ENCODE measurements at regions not wholly inside any gene's neighbourhood (a gene's known extent, or its start where the extent isn't known, plus 50 kb on each side); places are given as distances from the start of the nearest gene placed in this dataset.

DNA sequence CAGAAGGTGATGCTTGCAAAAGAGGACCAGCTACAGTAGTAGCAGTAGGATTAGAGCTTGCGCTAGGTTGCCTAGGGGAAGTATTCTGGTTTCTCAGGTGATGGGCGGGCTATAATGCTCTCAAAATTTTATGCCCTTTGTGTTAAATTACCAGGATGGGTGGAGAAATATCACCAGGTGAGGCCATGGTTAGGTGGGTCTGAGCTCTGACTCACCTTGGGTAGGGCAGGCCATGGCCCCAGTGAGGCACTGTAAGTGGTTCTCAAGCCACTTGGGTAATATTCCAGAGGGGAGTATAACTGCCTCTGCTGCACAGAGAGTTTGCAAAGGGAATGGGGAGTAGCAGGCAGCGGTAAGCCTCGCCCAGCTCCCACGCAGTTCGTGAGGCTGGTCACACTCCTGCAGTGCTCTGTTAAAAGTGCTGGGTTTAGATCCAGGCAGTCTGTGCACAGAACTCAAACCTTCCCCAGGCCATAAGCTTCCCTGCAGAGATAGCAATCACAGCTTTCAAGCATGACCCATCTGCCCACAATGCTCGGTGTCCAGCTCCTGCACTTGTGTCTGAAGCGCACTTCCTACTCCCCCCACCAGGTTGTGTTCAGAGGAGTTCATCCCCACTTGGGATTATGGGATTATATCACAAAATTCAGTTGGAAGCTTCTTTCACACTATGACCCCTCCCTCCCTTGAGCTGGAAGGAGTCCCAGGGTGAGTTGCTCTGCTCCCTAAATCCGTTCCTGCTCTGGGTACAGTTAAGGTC, 575.0 kb downstream of the CHSY3 start:
- Histone ChIP-seq H3K4me3 (ENCODE audit: low read length) (no peak overlapping the region), H3K4me1 (ENCODE audit: low read length) (no peaks in the 10 kb centered on the region), H4K20me1 (ENCODE audit: insufficient read depth, low read length) (no peaks in the 10 kb centered on the region), H3K36me3 (replicated peaks; ENCODE audit: low read depth, low read length) (no peaks in the 10 kb centered on the region), H3K79me2 (ENCODE audit: low read length) (no peaks in the 10 kb centered on the region), H2AFZ (ENCODE audit: low read depth, low read length) (no peak overlapping the region), H3K9me3 (ENCODE audit: insufficient read depth, low read length) (no peaks in the 10 kb centered on the region), H3K9ac (ENCODE audit: low read length) (no peak overlapping the region), H3K27ac (ENCODE audit: low read length) (no peak overlapping the region), H3K4me2 (ENCODE audit: low read length) (no peak overlapping the region), H3K27me3 (ENCODE audit: low read depth, low read length) (no peaks in the 10 kb centered on the region)
- TF ChIP-seq, protein P1, sequence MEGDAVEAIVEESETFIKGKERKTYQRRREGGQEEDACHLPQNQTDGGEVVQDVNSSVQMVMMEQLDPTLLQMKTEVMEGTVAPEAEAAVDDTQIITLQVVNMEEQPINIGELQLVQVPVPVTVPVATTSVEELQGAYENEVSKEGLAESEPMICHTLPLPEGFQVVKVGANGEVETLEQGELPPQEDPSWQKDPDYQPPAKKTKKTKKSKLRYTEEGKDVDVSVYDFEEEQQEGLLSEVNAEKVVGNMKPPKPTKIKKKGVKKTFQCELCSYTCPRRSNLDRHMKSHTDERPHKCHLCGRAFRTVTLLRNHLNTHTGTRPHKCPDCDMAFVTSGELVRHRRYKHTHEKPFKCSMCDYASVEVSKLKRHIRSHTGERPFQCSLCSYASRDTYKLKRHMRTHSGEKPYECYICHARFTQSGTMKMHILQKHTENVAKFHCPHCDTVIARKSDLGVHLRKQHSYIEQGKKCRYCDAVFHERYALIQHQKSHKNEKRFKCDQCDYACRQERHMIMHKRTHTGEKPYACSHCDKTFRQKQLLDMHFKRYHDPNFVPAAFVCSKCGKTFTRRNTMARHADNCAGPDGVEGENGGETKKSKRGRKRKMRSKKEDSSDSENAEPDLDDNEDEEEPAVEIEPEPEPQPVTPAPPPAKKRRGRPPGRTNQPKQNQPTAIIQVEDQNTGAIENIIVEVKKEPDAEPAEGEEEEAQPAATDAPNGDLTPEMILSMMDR (IDR thresholded peaks at IDR 0.05; ENCODE audit: low read depth, low read length): no peak
- no peak for TF ChIP-seq EZH2phosphoT487 (IDR thresholded peaks at IDR 0.05; ENCODE audit: low read depth)

GRCh38 chr5:130476325-130476724, 572.1 kb downstream of the CHSY3 start:
- Histone ChIP-seq H3K27me3 (ENCODE audit: low read depth, low read length) (no peaks in the 10 kb centered on the region), H3K27ac (ENCODE audit: low read length) (no peak overlapping the region), H3K9me3 (ENCODE audit: insufficient read depth, low read length) (no peaks in the 10 kb centered on the region), H3K79me2 (ENCODE audit: low read length) (no peaks in the 10 kb centered on the region), H3K9ac (ENCODE audit: low read length) (no peak overlapping the region), H3K4me2 (ENCODE audit: low read length) (no peak overlapping the region), H4K20me1 (ENCODE audit: insufficient read depth, low read length) (no peaks in the 10 kb centered on the region), H3K4me3 (ENCODE audit: low read length) (no peak overlapping the region), H3K36me3 (replicated peaks; ENCODE audit: low read depth, low read length) (no peaks in the 10 kb centered on the region), H2AFZ (ENCODE audit: low read depth, low read length) (no peak overlapping the region), H3K4me1 (ENCODE audit: low read length) (no peaks in the 10 kb centered on the region)
- TF ChIP-seq, protein P1 (IDR thresholded peaks at IDR 0.05; ENCODE audit: low read depth, low read length): no peak
- no peak for TF ChIP-seq EZH2phosphoT487 (IDR thresholded peaks at IDR 0.05; ENCODE audit: low read depth)

DNA sequence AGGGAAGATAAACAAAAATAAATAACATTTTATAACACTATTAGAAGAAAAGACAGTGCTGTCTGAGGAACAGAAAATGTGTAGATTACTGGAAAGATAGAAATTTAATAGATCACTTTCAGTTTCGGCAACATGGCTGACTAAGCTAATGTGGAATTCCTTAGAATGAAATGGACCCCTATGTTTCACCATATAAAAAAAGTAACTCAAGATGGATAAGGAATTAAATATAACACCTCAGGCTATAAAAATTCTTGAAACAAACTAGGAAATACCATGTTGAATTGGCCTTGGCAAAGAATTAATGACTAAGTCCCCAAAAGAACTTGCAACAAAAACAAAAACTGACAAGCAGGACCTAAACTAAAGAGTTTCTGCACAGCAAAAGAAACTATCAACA, 558.3 kb downstream of the CHSY3 start:
- no peaks in the 10 kb centered on the region for H3K79me2 ChIP-seq (ENCODE audit: low read length)
- TF ChIP-seq EZH2phosphoT487 (IDR thresholded peaks at IDR 0.05; ENCODE audit: low read depth): no peak
- TF ChIP-seq, protein P1 (IDR thresholded peaks at IDR 0.05; ENCODE audit: low read depth, low read length): no peak
- no peaks in the 10 kb centered on the region for H3K4me1 ChIP-seq (ENCODE audit: low read length)
- H3K4me3 ChIP-seq (ENCODE audit: low read length): no peak overlapping the region
- H3K36me3 ChIP-seq (replicated peaks; ENCODE audit: low read depth, low read length): no peaks in the 10 kb centered on the region
- no peaks in the 10 kb centered on the region for H3K9me3 ChIP-seq (ENCODE audit: insufficient read depth, low read length)
- no peak overlapping the region for H3K4me2 ChIP-seq (ENCODE audit: low read length)
- H3K27ac ChIP-seq (ENCODE audit: low read length): no peak overlapping the region
- no peak overlapping the region for H3K9ac ChIP-seq (ENCODE audit: low read length)
- H3K27me3 ChIP-seq (ENCODE audit: low read depth, low read length): no peaks in the 10 kb centered on the region
- no peaks in the 10 kb centered on the region for H4K20me1 ChIP-seq (ENCODE audit: insufficient read depth, low read length)
- H2AFZ ChIP-seq (ENCODE audit: low read depth, low read length): no peak overlapping the region

GRCh38 chr5:130455175-130455574, 550.9 kb downstream of the CHSY3 start:
- H4K20me1 ChIP-seq (ENCODE audit: insufficient read depth, low read length): no peaks in the 10 kb centered on the region
- H3K4me3 ChIP-seq (ENCODE audit: low read length): no peak overlapping the region
- no peaks in the 10 kb centered on the region for H3K79me2 ChIP-seq (ENCODE audit: low read length)
- H2AFZ ChIP-seq (ENCODE audit: low read depth, low read length): no peak overlapping the region
- no peak overlapping the region for H3K4me2 ChIP-seq (ENCODE audit: low read length)
- no peak overlapping the region for H3K9ac ChIP-seq (ENCODE audit: low read length)
- no peak overlapping the region for H3K27ac ChIP-seq (ENCODE audit: low read length)
- H3K9me3 ChIP-seq (ENCODE audit: insufficient read depth, low read length): no peaks in the 10 kb centered on the region
- H3K27me3 ChIP-seq (ENCODE audit: low read depth, low read length): no peaks in the 10 kb centered on the region
- no peaks in the 10 kb centered on the region for H3K4me1 ChIP-seq (ENCODE audit: low read length)
- TF ChIP-seq, protein P1 (IDR thresholded peaks at IDR 0.05; ENCODE audit: low read depth, low read length): no peak
- no peak for TF ChIP-seq EZH2phosphoT487 (IDR thresholded peaks at IDR 0.05; ENCODE audit: low read depth)
- no peaks in the 10 kb centered on the region for H3K36me3 ChIP-seq (replicated peaks; ENCODE audit: low read depth, low read length)
